Lung (tissue), 11 donors: ENCODE measurements at regions not wholly inside any gene's neighbourhood (a gene's known extent, or its start where the extent isn't known, plus 50 kb on each side); places are given as distances from the start of the nearest gene placed in this dataset.

Experiments
- ATAC-seq: fragments of 200-7000 bp; cut with Tn5 transposase; one replicate; pipeline ENCODE4 v1.9.1; 2020; ENCODE audit warnings: moderate number of reproducible peaks; ENCODE audit not compliant: insufficient read depth, low FRiP score
- DNase-seq, 3 donors: peaks; one replicate each; pipeline ENCODE4 v3.0.0-alpha.2; 2013 to 2017
- H3K27ac ChIP-seq, 2 donors: one replicate each; pipeline ENCODE4 v1.5.1; 2013; ENCODE audit warnings: mild to moderate bottlenecking in 2 of 2, moderate library complexity in 2 of 2, control low read depth in 1 of 2, inconsistent platforms in 1 of 2, low read depth in 1 of 2, low read length in 1 of 2
- H3K27me3 ChIP-seq, 3 donors: one replicate each; pipeline ENCODE4 v1.5.1; 2013; ENCODE audit warnings: low read length in 2 of 3; ENCODE audit not compliant: control insufficient read depth in 3 of 3, insufficient read depth in 3 of 3
- H3K36me3 ChIP-seq, 4 donors: one replicate each; pipeline ENCODE4 v1.5.1; 2013; ENCODE audit warnings: low read length in 4 of 4, mild to moderate bottlenecking in 1 of 4, moderate library complexity in 1 of 4; ENCODE audit not compliant: control insufficient read depth in 4 of 4, insufficient read depth in 4 of 4
- H3K4me1 ChIP-seq, 5 donors: one replicate each; pipeline ENCODE4 v1.5.1; 2013; ENCODE audit warnings: low read length in 5 of 5, mild to moderate bottlenecking in 2 of 5, moderate library complexity in 1 of 5; ENCODE audit not compliant: control insufficient read depth in 5 of 5, insufficient read depth in 5 of 5
- H3K4me3 ChIP-seq: one replicate; pipeline ENCODE4 v1.5.1; 2013; ENCODE audit warnings: mild to moderate bottlenecking, control low read depth, moderate library complexity
- H3K9ac ChIP-seq, 2 donors: one replicate each; pipeline ENCODE4 v1.5.1; 2013; ENCODE audit warnings: low read length in 2 of 2, control low read depth in 1 of 2; ENCODE audit not compliant: insufficient read depth in 1 of 2
- H3K9me3 ChIP-seq, 4 donors: one replicate each; pipeline ENCODE4 v1.5.1; 2013; ENCODE audit warnings: low read length in 3 of 4, mild to moderate bottlenecking in 1 of 4, moderate library complexity in 1 of 4; ENCODE audit not compliant: control insufficient read depth in 4 of 4, insufficient read depth in 3 of 4
- WGBS, 2 donors: extraction: QIAGEN DNeasy Blood & Tissue Kit; methylation state at CpG; one replicate each; pipeline ENCODE4 v1.1.7; 2013; 5-methylcytosine and 5-hydroxymethylcytosine counted together
- TF ChIP-seq, protein P1 (sequence below): IDR thresholded peaks from 2 replicates; pipeline ENCODE4 v1.5.1; 2012; ENCODE audit warnings: mild to moderate bottlenecking; ENCODE audit errors: control extremely low read depth, extremely low read depth
- donor health status: control.
- donor health status: control.
- donor health status: Bipolar disorder and iron deficiency.
- donor health status: healthy.
- donor health status: DM: yes; HTN: yes; CAD: no.

DNA sequence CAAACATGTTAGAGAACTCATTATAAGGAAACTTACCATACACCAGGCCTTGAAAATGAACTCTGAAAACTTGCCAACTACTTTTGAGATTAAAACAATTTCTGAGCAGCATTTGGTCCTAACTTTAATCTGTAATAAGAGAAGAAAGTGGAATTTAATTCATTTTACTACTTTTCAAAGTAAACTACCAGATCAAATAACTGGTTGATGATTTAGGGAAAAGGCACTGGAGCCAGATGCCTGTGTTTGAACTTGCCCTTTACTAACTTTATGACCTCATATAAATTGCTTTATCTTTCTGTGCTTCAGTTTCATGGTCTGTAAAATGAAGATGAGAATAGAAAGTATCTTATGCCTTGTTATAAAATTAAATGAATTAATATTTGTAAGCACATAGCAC lies 159.9 kb upstream of the PCDH18 start:
- no peaks in the 10 kb centered on the region for H3K9me3 ChIP-seq
- no peak overlapping the region for H3K4me3 ChIP-seq
- H3K36me3 ChIP-seq: no peaks in the 10 kb centered on the region
- peaks cover 0 to 4% (median 3%) of the 10 kb centered on the region in 5 donors for H3K4me1 ChIP-seq
- DNase-seq: peak in 1 of 3 donors; percentile 43
- no peak overlapping the region for H3K27ac ChIP-seq
- ATAC-seq: no peak
- H3K9ac ChIP-seq: no peak overlapping the region
- no peaks in the 10 kb centered on the region for H3K27me3 ChIP-seq
- TF ChIP-seq, protein P1, sequence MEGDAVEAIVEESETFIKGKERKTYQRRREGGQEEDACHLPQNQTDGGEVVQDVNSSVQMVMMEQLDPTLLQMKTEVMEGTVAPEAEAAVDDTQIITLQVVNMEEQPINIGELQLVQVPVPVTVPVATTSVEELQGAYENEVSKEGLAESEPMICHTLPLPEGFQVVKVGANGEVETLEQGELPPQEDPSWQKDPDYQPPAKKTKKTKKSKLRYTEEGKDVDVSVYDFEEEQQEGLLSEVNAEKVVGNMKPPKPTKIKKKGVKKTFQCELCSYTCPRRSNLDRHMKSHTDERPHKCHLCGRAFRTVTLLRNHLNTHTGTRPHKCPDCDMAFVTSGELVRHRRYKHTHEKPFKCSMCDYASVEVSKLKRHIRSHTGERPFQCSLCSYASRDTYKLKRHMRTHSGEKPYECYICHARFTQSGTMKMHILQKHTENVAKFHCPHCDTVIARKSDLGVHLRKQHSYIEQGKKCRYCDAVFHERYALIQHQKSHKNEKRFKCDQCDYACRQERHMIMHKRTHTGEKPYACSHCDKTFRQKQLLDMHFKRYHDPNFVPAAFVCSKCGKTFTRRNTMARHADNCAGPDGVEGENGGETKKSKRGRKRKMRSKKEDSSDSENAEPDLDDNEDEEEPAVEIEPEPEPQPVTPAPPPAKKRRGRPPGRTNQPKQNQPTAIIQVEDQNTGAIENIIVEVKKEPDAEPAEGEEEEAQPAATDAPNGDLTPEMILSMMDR: no peak

DNA sequence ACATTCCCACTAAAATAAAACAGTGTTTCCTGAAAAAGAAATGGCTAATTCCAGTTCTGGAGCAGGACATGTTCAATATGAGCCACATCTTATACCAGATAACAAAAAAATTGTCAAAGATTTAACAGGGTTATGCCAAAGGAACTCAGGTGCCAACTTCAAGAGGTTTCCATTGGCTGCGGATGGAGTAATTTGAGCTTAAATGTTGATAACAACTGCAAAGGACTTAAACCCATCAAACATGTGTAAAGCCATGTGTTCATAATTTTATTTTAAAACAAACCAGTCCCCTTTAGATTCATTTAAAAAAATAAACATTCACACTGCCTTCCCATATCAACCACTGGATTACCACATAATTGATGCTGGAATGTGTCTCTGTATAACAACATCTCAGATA lies 156.4 kb upstream of the PCDH18 start:
- WGBS, 2 donors: 89 to 92% methylated on average over 1 of the region's 1 CpG
- TF ChIP-seq, protein P1: no peak
- ATAC-seq (no peak), DNase-seq (no peak)
- Histone ChIP-seq H3K27me3 (no peaks in the 10 kb centered on the region), H3K4me3 (no peak overlapping the region), H3K36me3 (no peaks in the 10 kb centered on the region), H3K9ac (no peak overlapping the region), H3K4me1 (peaks cover 0 to 15% (median 4%) of the 10 kb centered on the region in 5 donors), H3K27ac (no peak overlapping the region), H3K9me3 (no peaks in the 10 kb centered on the region)

DNA sequence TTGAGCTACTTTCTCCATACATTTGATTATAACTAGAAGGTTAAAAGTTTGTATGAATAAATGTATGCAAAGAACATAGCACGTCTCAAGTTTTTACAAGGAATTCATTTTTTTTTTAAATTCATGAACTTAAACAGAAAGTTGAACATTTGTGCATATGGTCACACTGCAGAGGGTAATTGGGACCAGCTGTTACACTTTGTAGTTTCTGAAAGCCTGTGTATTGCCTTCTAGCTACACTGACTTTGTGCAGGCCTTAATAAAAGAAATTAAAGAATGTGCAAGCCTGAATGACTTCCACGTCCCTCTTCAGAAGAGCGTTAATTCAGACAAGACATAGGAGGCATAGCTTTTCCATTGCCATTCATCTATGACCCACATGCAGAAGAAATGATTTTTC lies 153.1 kb upstream of the PCDH18 start:
- DNase-seq (peak; percentile 36 to 82 (median 76)), ATAC-seq (no peak)
- WGBS, 2 donors: 83 to 90% methylated on average over 3 of the region's 3 CpGs
- no peak overlapping the region for H3K27ac ChIP-seq
- TF ChIP-seq, protein P1: no peak
- H3K4me3 ChIP-seq: no peak overlapping the region
- H3K9ac ChIP-seq: no peak overlapping the region
- no peaks in the 10 kb centered on the region for H3K9me3 ChIP-seq
- peaks cover 0 to 15% (median 4%) of the 10 kb centered on the region in 5 donors for H3K4me1 ChIP-seq
- H3K36me3 ChIP-seq: no peaks in the 10 kb centered on the region
- no peaks in the 10 kb centered on the region for H3K27me3 ChIP-seq

DNA sequence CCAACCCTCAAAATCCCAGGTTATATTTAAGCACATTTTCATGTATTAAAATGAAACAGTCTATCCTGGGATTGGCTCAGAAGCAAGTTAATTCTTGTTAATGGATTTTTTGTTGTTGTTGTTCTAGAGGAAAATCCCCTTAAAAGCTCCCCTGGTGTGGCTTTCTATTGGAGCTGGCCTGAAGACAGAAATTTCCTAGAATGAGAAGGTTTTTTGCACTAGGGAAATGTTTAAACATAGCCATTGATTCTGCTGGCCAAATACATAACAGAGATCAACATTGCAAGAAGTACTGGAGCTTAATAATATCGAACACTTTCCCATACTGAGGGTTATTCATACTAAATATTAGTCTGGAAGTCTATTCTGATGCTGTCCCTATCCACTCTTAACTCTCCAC lies 148.8 kb upstream of the PCDH18 start:
- WGBS, 2 donors: 77 to 97% methylated on average over 1 of the region's 1 CpG
- ATAC-seq: no peak

More for the DNA sequence above, 148.8 kb upstream of the PCDH18 start:
- no peak overlapping the region for H3K27ac ChIP-seq
- H3K27me3 ChIP-seq: no peaks in the 10 kb centered on the region
- H3K4me3 ChIP-seq: no peak overlapping the region
- no peaks in the 10 kb centered on the region for H3K36me3 ChIP-seq
- TF ChIP-seq, protein P1: no peak
- H3K9ac ChIP-seq: no peak overlapping the region
- no peak for DNase-seq
- H3K9me3 ChIP-seq: peaks cover 0 to 3% (median 0%) of the 10 kb centered on the region in 4 donors
- H3K4me1 ChIP-seq: peaks cover 0 to 15% (median 0%) of the 10 kb centered on the region in 5 donors
